Medulla oblongata (tissue), 1 donor: ENCODE measurements at regions not wholly inside any gene's neighbourhood (a gene's known extent, or its start where the extent isn't known, plus 50 kb on each side); places are given as distances from the start of the nearest gene placed in this dataset.

Source experiments
- DNase-seq: peaks from one replicate; pipeline ENCODE4 v3.0.0-alpha.2; 2015; ENCODE audit errors: extremely low spot score

GRCh38 chr17:79316805-79317204 is 242.2 kb downstream of the ENGASE start:
- DNase-seq = no peak

GRCh38 chr17:79315358-79316105 is 240.9 kb downstream of the ENGASE start:
- DNase-seq = no peak

- no peak for DNase-seq
These were observed 240.2 kb downstream of the ENGASE start for GRCh38 chr17:79314617-79315357.

GRCh38 chr17:79311373-79311772 is 236.7 kb downstream of the ENGASE start:
- no peak for DNase-seq

GRCh38 chr17:79306424-79307318 is 232.0 kb downstream of the ENGASE start:
- DNase-seq = no peak

GRCh38 chr17:79305768-79306423 is 231.3 kb downstream of the ENGASE start:
- DNase-seq = no peak

GRCh38 chr17:79305376-79305767 is 230.7 kb downstream of the ENGASE start:
- DNase-seq = no peak

- no peak for DNase-seq
These were observed 230.3 kb downstream of the ENGASE start for GRCh38 chr17:79304884-79305283.

- no peak for DNase-seq
These were observed 229.1 kb downstream of the ENGASE start for GRCh38 chr17:79303641-79304205.

- DNase-seq = no peak
These were observed 226.8 kb downstream of the ENGASE start for GRCh38 chr17:79301469-79301868.

GRCh38 chr17:79299349-79299748 is 224.7 kb downstream of the ENGASE start:
- DNase-seq = no peak

GRCh38 chr17:79298799-79299198 is 224.2 kb downstream of the ENGASE start:
- no peak for DNase-seq

- no peak for DNase-seq
These were observed 221.6 kb downstream of the ENGASE start for GRCh38 chr17:79296243-79296642.

GRCh38 chr17:79295307-79295706 is 220.7 kb downstream of the ENGASE start:
- no peak for DNase-seq

- peak; percentile 18 for DNase-seq
These were observed 219.9 kb downstream of the ENGASE start for GRCh38 chr17:79294459-79295071.

- DNase-seq = no peak
These were observed 217.9 kb downstream of the ENGASE start for GRCh38 chr17:79292501-79292900.

GRCh38 chr17:79291391-79291790 is 216.8 kb downstream of the ENGASE start:
- DNase-seq = no peak

GRCh38 chr17:79290726-79291125 is 216.1 kb downstream of the ENGASE start:
- no peak for DNase-seq

GRCh38 chr17:79288950-79289349 is 214.3 kb downstream of the ENGASE start:
- no peak for DNase-seq

GRCh38 chr17:79286440-79286839 is 211.8 kb downstream of the ENGASE start:
- no peak for DNase-seq

- DNase-seq = no peak
These were observed 211.3 kb downstream of the ENGASE start for GRCh38 chr17:79285973-79286372.
